Astrocyte (in vitro differentiated cells and primary cell): ENCODE measurements at regions not wholly inside any gene's neighbourhood (a gene's known extent, or its start where the extent isn't known, plus 50 kb on each side); places are given as distances from the start of the nearest gene placed in this dataset.

ENCODE experiments used
- CTCF ChIP-seq: IDR thresholded peaks from 2 replicates; pipeline ENCODE4 v1.5.1; 2011; ENCODE audit warnings: low read depth, mild to moderate bottlenecking, inconsistent platforms, low read length, moderate library complexity; ENCODE audit not compliant: insufficient read depth
- EZH2 ChIP-seq: IDR thresholded peaks from 2 replicates; pipeline ENCODE4 v1.6.1; 2012; ENCODE audit warnings: mild to moderate bottlenecking, low read length, inconsistent platforms; ENCODE audit not compliant: insufficient read depth

GRCh38 chr5:92418341-92418740 is 1035.2 kb upstream of the ARRDC3 start:
- no peak for TF ChIP-seq CTCF
- no peak for TF ChIP-seq EZH2
